ENCODE measurements at regions not wholly inside any gene's neighbourhood (a gene's known extent, or its start where the extent isn't known, plus 50 kb on each side); places are given as distances from the start of the nearest gene placed in this dataset.

- H3K4me3 ChIP-seq (ENCODE audit: extremely low read depth in 1 of 4, insufficient read depth in 2 of 4, low read depth in 3 of 4, low read length in 4 of 4), result no peak overlapping the region
- no peaks in the 10 kb centered on the region for H3K79me1 ChIP-seq (ENCODE audit: low read depth, low read length)
- no peaks in the 10 kb centered on the region for H3K23me2 ChIP-seq (ENCODE audit: low read depth, low read length)
- FAIRE-seq (no peak), DNase-seq (ENCODE audit: low read depth in 1 of 2, low spot score in 2 of 2) (no peak)
- H4K5ac ChIP-seq (ENCODE audit: insufficient read length, low read depth, low read length), result no peak overlapping the region
- no peak overlapping the region for H2AFZ ChIP-seq (ENCODE audit: low read length)
- CTCF ChIA-PET (ENCODE audit: partially characterized antibody), result no interaction called here
- POLR2A ChIA-PET (ENCODE audit: partially characterized antibody), result interaction anchor here (1.4 kb wide), 1 partner anchor 17 kb away, joined by 3 read pairs; no protein-coding TSS in a partner anchor
- H2BK15ac ChIP-seq (ENCODE audit: low read length), result no peak overlapping the region
- H3K9ac ChIP-seq (replicated peaks in 1 of 4; ENCODE audit: extremely low read depth in 1 of 4, low read depth in 3 of 4, low read length in 3 of 4), result no peak overlapping the region
- no peaks in the 10 kb centered on the region for H4K20me1 ChIP-seq (replicated peaks in 1 of 2; ENCODE audit: control insufficient read depth in 1 of 2, insufficient read depth in 2 of 2, low read length in 2 of 2)
- no peak overlapping the region for H2BK12ac ChIP-seq (ENCODE audit: low read depth, low read length)
- H3K36me3 ChIP-seq (ENCODE audit: control insufficient read depth in 2 of 4, insufficient read depth in 4 of 4, low read length in 3 of 4), result no peaks in the 10 kb centered on the region
- H3K27me3 ChIP-seq (replicated peaks in 1 of 4; ENCODE audit: control insufficient read depth in 3 of 4, extremely low read depth in 1 of 4, insufficient read depth in 3 of 4, low read length in 3 of 4), result no peaks in the 10 kb centered on the region
- H3K27ac ChIP-seq (ENCODE audit: low read depth, low read length), result no peak overlapping the region
- H2BK5ac ChIP-seq (ENCODE audit: low read depth, low read length), result no peak overlapping the region
- WGBS, 2 experiments (ENCODE audit: extremely low coverage in 1 of 2, insufficient coverage in 1 of 2, insufficient read length in 1 of 2, insufficient replicate concordance in 2 of 2, low coverage in 1 of 2, low lambda C conversion rate in 2 of 2, missing lambda C conversion rate in 1 of 2), result 90% methylated on average over 1 of the region's 1 CpG; no CpG with 5 or more reads in 1 of the 2 experiments
- no peak overlapping the region for H2BK20ac ChIP-seq (ENCODE audit: low read length)
- no peak overlapping the region for H3K4me2 ChIP-seq (ENCODE audit: insufficient read depth in 1 of 2, low read depth in 2 of 2, low read length in 2 of 2)
- H3K14ac ChIP-seq (ENCODE audit: insufficient read length), result no peak overlapping the region
- H3K18ac ChIP-seq (ENCODE audit: extremely low read depth, low read length), result no peak overlapping the region
- H2AK5ac ChIP-seq (ENCODE audit: low read depth, low read length), result no peak overlapping the region
- no peak overlapping the region for H2BK120ac ChIP-seq (replicated peaks; ENCODE audit: low read depth, low read length)
- no peaks in the 10 kb centered on the region for H3K4me1 ChIP-seq (replicated peaks in 1 of 4; ENCODE audit: control insufficient read depth in 3 of 4, insufficient read depth in 4 of 4, low read length in 3 of 4)
- no peaks in the 10 kb centered on the region for H3K9me3 ChIP-seq (ENCODE audit: insufficient read depth in 2 of 2, low read depth in 1 of 2, low read length in 1 of 2)
- H4K91ac ChIP-seq (replicated peaks; ENCODE audit: insufficient read length, low read length), result no peak overlapping the region
- H3K79me2 ChIP-seq (ENCODE audit: control insufficient read depth in 1 of 2, insufficient read depth in 2 of 2, low read length in 2 of 2), result peaks cover 0 to 3% of the 10 kb centered on the region in 2 experiments; a peak in 2 of 4 replicates
- H4K8ac ChIP-seq (ENCODE audit: extremely low read depth, insufficient read depth, low read length), result no peak overlapping the region
- no peak overlapping the region for H3K23ac ChIP-seq (ENCODE audit: insufficient read length)
- H3K56ac ChIP-seq (replicated peaks; ENCODE audit: insufficient read length, low read depth, low read length), result no peak overlapping the region
- no peak overlapping the region for H3K4ac ChIP-seq (replicated peaks; ENCODE audit: insufficient read length, low read depth, low read length)
- no peak for TF ChIP-seq USF2 (IDR thresholded peaks at IDR 0.05; ENCODE audit: low read length)
- TF ChIP-seq CHD2 (IDR thresholded peaks at IDR 0.05; ENCODE audit: low read length), result no peak
- TF ChIP-seq SIX5 (IDR thresholded peaks at IDR 0.05; ENCODE audit: low read depth, low read length), result no peak
- no peak for TF ChIP-seq SAP30 (IDR thresholded peaks at IDR 0.05; ENCODE audit: insufficient read depth, insufficient replicate concordance, low read length)
- TF ChIP-seq KDM1A (IDR thresholded peaks at IDR 0.05; ENCODE audit: borderline replicate concordance, low read length), result no peak
- TF ChIP-seq JUND (IDR thresholded peaks at IDR 0.05; ENCODE audit: low read length), result no peak
Measured at GRCh38 chrX:63526863-63527262, 175.7 kb upstream of the SPIN4 start.
